H9 (cell line): ENCODE measurements at regions not wholly inside any gene's neighbourhood (a gene's known extent, or its start where the extent isn't known, plus 50 kb on each side); places are given as distances from the start of the nearest gene placed in this dataset.

Experiments used
- DNase-seq: peaks from one replicate; pipeline ENCODE4 v3.0.0-alpha.2; 2017
- H2AFZ ChIP-seq: one replicate; pipeline ENCODE4 v1.6.1; 2013; ENCODE audit warnings: mild to moderate bottlenecking, low read length, control low read depth, moderate library complexity
- H2AK5ac ChIP-seq: 2 replicates; pipeline ENCODE4 v1.6.1; 2013; ENCODE audit warnings: low read length, control low read depth, mixed read lengths; ENCODE audit not compliant: insufficient read length
- H2BK120ac ChIP-seq: one replicate; pipeline ENCODE4 v1.6.1; 2013; ENCODE audit warnings: low read depth, mild to moderate bottlenecking, low read length, control low read depth, inconsistent platforms; ENCODE audit not compliant: poor library complexity, severe bottlenecking
- H2BK12ac ChIP-seq: 2 replicates; pipeline ENCODE4 v1.6.1; 2013; ENCODE audit warnings: low read length, control low read depth, mixed read lengths, low read depth; ENCODE audit not compliant: insufficient read length
- H2BK15ac ChIP-seq: 2 replicates; pipeline ENCODE4 v1.6.1; 2013; ENCODE audit warnings: low read depth, low read length, control low read depth
- H2BK20ac ChIP-seq: one replicate; pipeline ENCODE4 v1.6.1; 2013; ENCODE audit warnings: low read depth, mild to moderate bottlenecking, low read length, control low read depth, inconsistent platforms; ENCODE audit not compliant: poor library complexity, severe bottlenecking
- H2BK5ac ChIP-seq: 2 replicates; pipeline ENCODE4 v1.6.1; 2013; ENCODE audit warnings: low read length, control low read depth, mixed read lengths; ENCODE audit not compliant: insufficient read length
- H3K14ac ChIP-seq: 2 replicates; pipeline ENCODE4 v1.6.1; 2013; ENCODE audit warnings: low read length, control low read depth; ENCODE audit not compliant: insufficient read depth
- H3K18ac ChIP-seq: 2 replicates; pipeline ENCODE4 v1.6.1; 2013; ENCODE audit warnings: low read depth, mild to moderate bottlenecking, mixed read lengths, low read length, control low read depth; ENCODE audit not compliant: insufficient read length
- H3K23ac ChIP-seq: 2 replicates; pipeline ENCODE4 v1.6.1; 2013; ENCODE audit warnings: low read length, control low read depth, mixed read lengths, low read depth; ENCODE audit not compliant: insufficient read length
- H3K23me2 ChIP-seq: 2 replicates; pipeline ENCODE4 v1.6.1; 2013; ENCODE audit warnings: low read depth, mild to moderate bottlenecking, mixed read lengths, low read length, control low read depth; ENCODE audit not compliant: insufficient read length, poor library complexity, severe bottlenecking
- H3K27ac ChIP-seq: 2 replicates; pipeline ENCODE4 v1.5.1; 2013; ENCODE audit warnings: low read length, control low read depth, mixed read lengths, low read depth; ENCODE audit not compliant: insufficient read length
- H3K27me3 ChIP-seq: 2 replicates; pipeline ENCODE4 v1.6.1; 2013; ENCODE audit warnings: low read length, control low read depth, inconsistent platforms; ENCODE audit not compliant: insufficient read depth
- H3K4ac ChIP-seq: 2 replicates; pipeline ENCODE4 v1.6.1; 2013; ENCODE audit warnings: low read depth, mild to moderate bottlenecking, control low read depth, inconsistent platforms, low read length, moderate library complexity
- H3K4me1 ChIP-seq: 2 replicates; pipeline ENCODE4 v1.6.1; 2013; ENCODE audit warnings: low read length, control low read depth, inconsistent platforms; ENCODE audit not compliant: insufficient read depth
- H3K4me2 ChIP-seq: 2 replicates; pipeline ENCODE4 v1.6.1; 2013; ENCODE audit warnings: low read length, control low read depth, mixed read lengths; ENCODE audit not compliant: insufficient read length, insufficient read depth
- H3K56ac ChIP-seq: 2 replicates; pipeline ENCODE4 v1.6.1; 2013; ENCODE audit warnings: low read depth, mild to moderate bottlenecking, mixed read lengths, low read length, control low read depth; ENCODE audit not compliant: insufficient read length
- H3K79me1 ChIP-seq: 2 replicates; pipeline ENCODE4 v1.6.1; 2013; ENCODE audit warnings: low read depth, mild to moderate bottlenecking, moderate library complexity, low read length, control low read depth, inconsistent platforms; ENCODE audit not compliant: insufficient read depth, poor library complexity, severe bottlenecking
- H3K79me2 ChIP-seq: 2 replicates; pipeline ENCODE4 v1.6.1; 2013; ENCODE audit warnings: low read length, control low read depth, inconsistent platforms; ENCODE audit not compliant: insufficient read depth
- H3K9ac ChIP-seq: 2 replicates; pipeline ENCODE4 v1.6.1; 2013; ENCODE audit warnings: low read length, control low read depth, mixed read lengths; ENCODE audit not compliant: insufficient read length; ENCODE audit errors: extremely low read depth
- H3K9me3 ChIP-seq: one replicate; pipeline ENCODE4 v1.6.1; 2013; ENCODE audit warnings: low read depth, low read length, inconsistent platforms; ENCODE audit not compliant: control insufficient read depth
- H3T11ph ChIP-seq: one replicate; pipeline ENCODE4 v1.6.1; 2013; ENCODE audit warnings: mild to moderate bottlenecking, low read length, control low read depth, inconsistent platforms
- H4K20me1 ChIP-seq: one replicate; pipeline ENCODE4 v1.6.1; 2013; ENCODE audit not compliant: control insufficient read depth, insufficient read length, insufficient read depth
- H4K5ac ChIP-seq: 2 replicates; pipeline ENCODE4 v1.6.1; 2013; ENCODE audit warnings: low read depth, mild to moderate bottlenecking, mixed read lengths, low read length, control low read depth; ENCODE audit not compliant: insufficient read length
- H4K8ac ChIP-seq: replicated peaks from 2 replicates; pipeline ENCODE4 v1.6.1; 2013; ENCODE audit warnings: low read length, control low read depth, mixed read lengths, low read depth; ENCODE audit not compliant: insufficient read length
- H4K91ac ChIP-seq: 2 replicates; pipeline ENCODE4 v1.6.1; 2013; ENCODE audit warnings: low read depth, mild to moderate bottlenecking, moderate library complexity, mixed read lengths, low read length, control low read depth; ENCODE audit not compliant: insufficient read length
- H3K27ac Mint-ChIP-seq, 3 experiments: 2 replicates in 2 of 3; 3 replicates in 1 of 3; pipeline ENCODE4 v1.8.0; 2020 to 2021; ENCODE audit warnings: mixed read lengths in 3 of 3, mild to moderate bottlenecking in 1 of 3, moderate library complexity in 1 of 3
- H3K27me3 Mint-ChIP-seq: 2 replicates; pipeline ENCODE4 v1.8.0; 2021; ENCODE audit warnings: low read depth, mild to moderate bottlenecking, moderate library complexity, mixed read lengths
- H3K36me3 Mint-ChIP-seq, 3 experiments: 2 replicates in 2 of 3; 3 replicates in 1 of 3; pipeline ENCODE4 v1.8.0; 2020 to 2021; ENCODE audit warnings: low read depth in 3 of 3, mixed read lengths in 3 of 3; ENCODE audit not compliant: insufficient read depth in 1 of 3
- H3K4me1 Mint-ChIP-seq, 2 experiments: 2 replicates each; pipeline ENCODE4 v1.8.0; 2020; ENCODE audit warnings: mixed read lengths in 2 of 2
- H3K4me3 Mint-ChIP-seq, 2 experiments: 2 replicates in 1 of 2; 3 replicates in 1 of 2; pipeline ENCODE4 v1.8.0; 2020 to 2021; ENCODE audit warnings: mild to moderate bottlenecking in 2 of 2, mixed read lengths in 2 of 2, moderate library complexity in 1 of 2
- H3K9me3 Mint-ChIP-seq, 2 experiments: 2 replicates in 1 of 2; 3 replicates in 1 of 2; pipeline ENCODE4 v1.8.0; 2020; ENCODE audit warnings: mild to moderate bottlenecking in 2 of 2, mixed read lengths in 2 of 2, moderate library complexity in 1 of 2
- TF ChIP-seq, protein P1 (sequence below): fragments of 200-600 bp; sonication (generic); conservative IDR thresholded peaks from 3 replicates; pipeline ENCODE4 v1.8.0; 2021; ENCODE audit warnings: antibody characterized with exemption, mild to moderate bottlenecking

DNA sequence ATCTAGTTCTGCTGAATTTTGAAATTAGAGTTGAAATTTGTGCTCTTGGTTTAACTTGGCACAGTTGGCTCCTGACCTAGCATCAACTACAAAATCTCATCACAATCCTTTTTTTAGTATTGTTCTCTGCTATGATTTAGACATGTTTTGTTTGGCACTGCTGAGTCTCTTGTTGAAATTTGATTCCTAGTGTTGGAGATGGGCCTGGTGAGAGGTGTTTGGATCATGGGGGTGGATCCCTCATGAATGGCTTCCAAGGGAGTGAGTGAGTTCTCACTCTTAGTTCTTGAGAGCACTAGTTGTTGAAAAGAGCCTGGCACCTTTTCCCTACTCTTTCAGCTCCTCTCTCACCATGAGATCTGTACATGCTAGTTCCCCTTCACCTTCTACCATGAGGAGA lies 605.6 kb upstream of the SLC39A10 start:
- Histone ChIP-seq H3K56ac (no peak overlapping the region), H3K79me1 (no peaks in the 10 kb centered on the region), H4K91ac (no peak overlapping the region), H3K27ac (no peak overlapping the region), H3K4ac (no peak overlapping the region), H3K18ac (no peak overlapping the region), H3K9me3 (no peaks in the 10 kb centered on the region), H4K8ac (no peak overlapping the region), H3K79me2 (no peaks in the 10 kb centered on the region), H4K20me1 (no peaks in the 10 kb centered on the region), H2AK5ac (no peak overlapping the region), H2AFZ (no peak overlapping the region), H3K23ac (no peak overlapping the region), H3K23me2 (no peaks in the 10 kb centered on the region), H3K4me1 (no peaks in the 10 kb centered on the region), H4K5ac (no peak overlapping the region), H3K4me2 (no peak overlapping the region), H2BK120ac (no peak overlapping the region), H2BK5ac (no peak overlapping the region), H2BK15ac (no peak overlapping the region), H3K14ac (no peak overlapping the region), H3K27me3 (no peaks in the 10 kb centered on the region), H3T11ph (no peak overlapping the region), H3K9ac (no peak overlapping the region), H2BK12ac (no peak overlapping the region), H2BK20ac (no peak overlapping the region)
- Mint-ChIP-seq H3K27me3 (no peaks in the 10 kb centered on the region), H3K36me3 (no peaks in the 10 kb centered on the region), H3K4me1 (peaks cover 0 to 2% of the 10 kb centered on the region in 2 experiments; a peak in 1 of 4 replicates), H3K9me3 (no peaks in the 10 kb centered on the region), H3K4me3 (no peak overlapping the region), H3K27ac (no peak overlapping the region)
- DNase-seq, result no peak
- TF ChIP-seq, protein P1, sequence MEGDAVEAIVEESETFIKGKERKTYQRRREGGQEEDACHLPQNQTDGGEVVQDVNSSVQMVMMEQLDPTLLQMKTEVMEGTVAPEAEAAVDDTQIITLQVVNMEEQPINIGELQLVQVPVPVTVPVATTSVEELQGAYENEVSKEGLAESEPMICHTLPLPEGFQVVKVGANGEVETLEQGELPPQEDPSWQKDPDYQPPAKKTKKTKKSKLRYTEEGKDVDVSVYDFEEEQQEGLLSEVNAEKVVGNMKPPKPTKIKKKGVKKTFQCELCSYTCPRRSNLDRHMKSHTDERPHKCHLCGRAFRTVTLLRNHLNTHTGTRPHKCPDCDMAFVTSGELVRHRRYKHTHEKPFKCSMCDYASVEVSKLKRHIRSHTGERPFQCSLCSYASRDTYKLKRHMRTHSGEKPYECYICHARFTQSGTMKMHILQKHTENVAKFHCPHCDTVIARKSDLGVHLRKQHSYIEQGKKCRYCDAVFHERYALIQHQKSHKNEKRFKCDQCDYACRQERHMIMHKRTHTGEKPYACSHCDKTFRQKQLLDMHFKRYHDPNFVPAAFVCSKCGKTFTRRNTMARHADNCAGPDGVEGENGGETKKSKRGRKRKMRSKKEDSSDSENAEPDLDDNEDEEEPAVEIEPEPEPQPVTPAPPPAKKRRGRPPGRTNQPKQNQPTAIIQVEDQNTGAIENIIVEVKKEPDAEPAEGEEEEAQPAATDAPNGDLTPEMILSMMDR, result no peak
